ENCODE measurements at regions not wholly inside any gene's neighbourhood (a gene's known extent, or its start where the extent isn't known, plus 50 kb on each side); places are given as distances from the start of the nearest gene placed in this dataset.

DNA sequence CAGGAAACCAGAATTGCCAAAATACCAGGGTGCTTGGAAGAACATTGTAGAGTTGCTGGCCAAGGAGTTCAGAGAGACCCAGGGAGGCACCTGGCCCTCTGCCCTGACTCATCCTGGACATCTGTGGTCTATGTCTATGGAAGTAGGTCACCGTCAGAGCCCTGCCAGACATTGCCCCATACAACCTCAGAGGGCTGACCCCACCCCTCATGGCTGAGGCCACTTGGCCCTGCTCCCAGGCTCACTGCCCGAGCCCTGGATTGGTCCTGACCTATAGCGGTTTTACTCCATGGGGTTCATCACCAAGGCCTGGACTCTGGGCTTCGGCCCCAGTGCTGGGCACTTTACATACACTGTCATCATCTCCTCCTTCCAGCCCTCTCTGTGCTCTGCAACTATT is 233.1 kb downstream of the PTPRU start:
- no peaks in the 10 kb centered on the region for H3K36me3 ChIP-seq (ENCODE audit: insufficient read depth, low read length)
- no peak overlapping the region for H3K27ac Mint-ChIP-seq (ENCODE audit: unreplicated experiment)
- H4K20me1 ChIP-seq (ENCODE audit: insufficient read depth, low read length): no peaks in the 10 kb centered on the region
- no peak overlapping the region for H2AFZ ChIP-seq (ENCODE audit: low read depth, low read length)
- no peak overlapping the region for H3K9ac ChIP-seq (ENCODE audit: low read length)
- no peak overlapping the region for H3K4me2 ChIP-seq (ENCODE audit: low read length)
- peaks cover 11% of the 10 kb centered on the region for H3K9me3 Mint-ChIP-seq (ENCODE audit: unreplicated experiment)
- no peaks in the 10 kb centered on the region for H3K36me3 Mint-ChIP-seq (ENCODE audit: low read depth, unreplicated experiment)
- H3K27me3 ChIP-seq (ENCODE audit: insufficient read depth, low read length): peaks cover 9% of the 10 kb centered on the region
- H3K4me3 ChIP-seq (ENCODE audit: insufficient read depth, low read depth, low read length): no peak overlapping the region
- H3K79me2 ChIP-seq (ENCODE audit: insufficient read depth, low read length): no peaks in the 10 kb centered on the region
- DNase-seq (ENCODE audit: low read depth) (no peak), FAIRE-seq (no peak)
- no peaks in the 10 kb centered on the region for H3K4me1 ChIP-seq (ENCODE audit: insufficient read depth, low read length)
- TF ChIP-seq, protein P1, sequence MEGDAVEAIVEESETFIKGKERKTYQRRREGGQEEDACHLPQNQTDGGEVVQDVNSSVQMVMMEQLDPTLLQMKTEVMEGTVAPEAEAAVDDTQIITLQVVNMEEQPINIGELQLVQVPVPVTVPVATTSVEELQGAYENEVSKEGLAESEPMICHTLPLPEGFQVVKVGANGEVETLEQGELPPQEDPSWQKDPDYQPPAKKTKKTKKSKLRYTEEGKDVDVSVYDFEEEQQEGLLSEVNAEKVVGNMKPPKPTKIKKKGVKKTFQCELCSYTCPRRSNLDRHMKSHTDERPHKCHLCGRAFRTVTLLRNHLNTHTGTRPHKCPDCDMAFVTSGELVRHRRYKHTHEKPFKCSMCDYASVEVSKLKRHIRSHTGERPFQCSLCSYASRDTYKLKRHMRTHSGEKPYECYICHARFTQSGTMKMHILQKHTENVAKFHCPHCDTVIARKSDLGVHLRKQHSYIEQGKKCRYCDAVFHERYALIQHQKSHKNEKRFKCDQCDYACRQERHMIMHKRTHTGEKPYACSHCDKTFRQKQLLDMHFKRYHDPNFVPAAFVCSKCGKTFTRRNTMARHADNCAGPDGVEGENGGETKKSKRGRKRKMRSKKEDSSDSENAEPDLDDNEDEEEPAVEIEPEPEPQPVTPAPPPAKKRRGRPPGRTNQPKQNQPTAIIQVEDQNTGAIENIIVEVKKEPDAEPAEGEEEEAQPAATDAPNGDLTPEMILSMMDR (IDR thresholded peaks at IDR 0.05; ENCODE audit: insufficient read depth, low read depth, low read length): no peak
- no peak for TF ChIP-seq EZH2 (IDR thresholded peaks at IDR 0.05; ENCODE audit: insufficient read depth, low read length)
- no peaks in the 10 kb centered on the region for H3K4me1 Mint-ChIP-seq (ENCODE audit: low read depth, unreplicated experiment)
- H3K27ac ChIP-seq (ENCODE audit: low read depth, low read length): no peak overlapping the region
- peaks cover 53% of the 10 kb centered on the region for H3K27me3 Mint-ChIP-seq (ENCODE audit: low read depth, unreplicated experiment)
- no peaks in the 10 kb centered on the region for H3K9me3 ChIP-seq (ENCODE audit: insufficient read depth, low read depth, low read length)
- H3K4me3 Mint-ChIP-seq (ENCODE audit: unreplicated experiment): no peak overlapping the region

DNA sequence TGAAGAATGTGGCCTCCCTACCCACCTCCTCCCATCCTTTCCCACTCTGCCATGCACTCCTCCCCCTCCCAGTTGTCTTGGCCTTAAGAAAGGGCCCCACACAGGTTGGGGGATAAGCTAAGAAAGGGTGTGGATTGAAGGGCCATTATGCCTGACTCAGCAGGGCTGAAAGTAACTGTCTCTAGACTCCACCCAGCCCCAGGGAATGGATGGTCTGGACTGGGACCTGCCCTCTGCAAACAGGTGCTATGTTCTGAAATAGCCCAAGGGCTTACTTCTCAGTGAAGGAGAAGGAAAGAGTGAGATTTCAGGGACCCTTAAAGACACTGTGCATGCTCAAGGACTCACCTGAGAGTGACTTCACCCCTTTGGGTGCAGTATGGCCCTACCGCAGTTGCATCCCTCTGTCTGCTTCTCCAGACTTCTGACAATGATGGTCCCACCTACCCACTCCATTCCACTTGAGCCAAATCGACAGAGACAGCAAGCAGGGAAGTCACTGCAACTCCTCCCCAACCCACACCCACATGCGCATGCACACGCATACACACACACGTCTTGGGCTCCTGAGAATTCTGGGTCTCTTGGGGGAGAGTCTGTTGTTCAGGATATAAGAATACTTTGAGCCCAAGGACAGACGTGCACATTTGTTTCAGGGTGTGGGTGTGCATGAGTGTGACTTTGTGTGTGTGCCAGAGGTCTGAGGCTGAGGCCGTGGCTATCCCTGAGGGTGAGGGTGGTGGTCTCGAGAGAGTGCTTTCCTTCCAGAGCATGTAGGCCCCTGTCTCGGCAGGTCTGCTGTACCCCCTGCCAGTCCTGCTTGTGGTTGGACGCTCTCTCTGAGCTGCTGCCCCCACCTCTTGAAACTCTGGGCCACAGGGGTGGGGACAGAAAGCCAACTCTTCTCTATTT is 231.9 kb downstream of the PTPRU start:
- Histone ChIP-seq H4K20me1 (ENCODE audit: insufficient read depth, low read length) (no peaks in the 10 kb centered on the region), H3K79me2 (ENCODE audit: insufficient read depth, low read length) (no peaks in the 10 kb centered on the region), H3K9me3 (ENCODE audit: insufficient read depth, low read depth, low read length) (no peaks in the 10 kb centered on the region), H3K9ac (ENCODE audit: low read length) (no peak overlapping the region), H3K4me1 (ENCODE audit: insufficient read depth, low read length) (no peaks in the 10 kb centered on the region), H3K27ac (ENCODE audit: low read depth, low read length) (no peak overlapping the region), H3K36me3 (ENCODE audit: insufficient read depth, low read length) (no peaks in the 10 kb centered on the region), H3K4me3 (ENCODE audit: insufficient read depth, low read depth, low read length) (no peak overlapping the region), H3K4me2 (ENCODE audit: low read length) (no peak overlapping the region), H3K27me3 (ENCODE audit: insufficient read depth, low read length) (peaks cover 8% of the 10 kb centered on the region), H2AFZ (ENCODE audit: low read depth, low read length) (no peak overlapping the region)
- H3K4me1 Mint-ChIP-seq (ENCODE audit: low read depth, unreplicated experiment): no peaks in the 10 kb centered on the region
- TF ChIP-seq, protein P1 (IDR thresholded peaks at IDR 0.05; ENCODE audit: insufficient read depth, low read depth, low read length): no peak
- TF ChIP-seq EZH2 (IDR thresholded peaks at IDR 0.05; ENCODE audit: insufficient read depth, low read length): no peak
- no peak overlapping the region for H3K27ac Mint-ChIP-seq (ENCODE audit: unreplicated experiment)
- no peak for DNase-seq (ENCODE audit: low read depth)
- H3K9me3 Mint-ChIP-seq (ENCODE audit: unreplicated experiment): peaks cover 17% of the 10 kb centered on the region
- FAIRE-seq: no peak
- H3K36me3 Mint-ChIP-seq (ENCODE audit: low read depth, unreplicated experiment): no peaks in the 10 kb centered on the region
- H3K4me3 Mint-ChIP-seq (ENCODE audit: unreplicated experiment): no peak overlapping the region
- peaks cover 42% of the 10 kb centered on the region for H3K27me3 Mint-ChIP-seq (ENCODE audit: low read depth, unreplicated experiment)

DNA sequence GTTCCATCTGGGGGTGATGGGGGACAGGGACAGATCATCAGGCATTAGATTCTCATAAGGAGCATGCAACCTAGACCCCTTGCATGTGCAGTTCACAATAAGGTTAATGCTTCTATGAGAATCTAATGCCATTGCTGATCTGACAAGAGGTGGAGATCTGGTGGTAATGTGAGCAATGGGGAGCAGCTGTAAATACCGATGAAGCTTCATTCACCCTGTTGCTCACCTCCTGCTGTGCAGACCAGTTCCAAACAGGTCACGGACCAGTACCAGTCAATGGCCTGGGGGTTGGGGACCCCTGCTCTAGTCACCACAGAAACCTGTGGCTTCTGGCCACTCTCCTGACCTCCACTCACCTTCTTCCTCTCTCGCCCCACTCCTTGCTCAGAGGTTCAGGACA is 229.9 kb downstream of the PTPRU start:
- Mint-ChIP-seq H3K27me3 (ENCODE audit: low read depth, unreplicated experiment) (peaks cover 41% of the 10 kb centered on the region), H3K4me3 (ENCODE audit: unreplicated experiment) (no peak overlapping the region), H3K36me3 (ENCODE audit: low read depth, unreplicated experiment) (no peaks in the 10 kb centered on the region), H3K9me3 (ENCODE audit: unreplicated experiment) (peaks cover 17% of the 10 kb centered on the region), H3K27ac (ENCODE audit: unreplicated experiment) (no peak overlapping the region), H3K4me1 (ENCODE audit: low read depth, unreplicated experiment) (no peaks in the 10 kb centered on the region)
- H3K4me2 ChIP-seq (ENCODE audit: low read length): no peak overlapping the region
- H3K27me3 ChIP-seq (ENCODE audit: insufficient read depth, low read length): no peaks in the 10 kb centered on the region
- no peaks in the 10 kb centered on the region for H3K36me3 ChIP-seq (ENCODE audit: insufficient read depth, low read length)
- H3K79me2 ChIP-seq (ENCODE audit: insufficient read depth, low read length): no peaks in the 10 kb centered on the region
- no peaks in the 10 kb centered on the region for H4K20me1 ChIP-seq (ENCODE audit: insufficient read depth, low read length)
- FAIRE-seq: no peak
- TF ChIP-seq EZH2 (IDR thresholded peaks at IDR 0.05; ENCODE audit: insufficient read depth, low read length): no peak
- TF ChIP-seq, protein P1 (IDR thresholded peaks at IDR 0.05; ENCODE audit: insufficient read depth, low read depth, low read length): no peak
- H3K27ac ChIP-seq (ENCODE audit: low read depth, low read length): no peak overlapping the region
- no peak overlapping the region for H3K4me3 ChIP-seq (ENCODE audit: insufficient read depth, low read depth, low read length)
- no peak overlapping the region for H2AFZ ChIP-seq (ENCODE audit: low read depth, low read length)
- no peaks in the 10 kb centered on the region for H3K4me1 ChIP-seq (ENCODE audit: insufficient read depth, low read length)
- no peak overlapping the region for H3K9ac ChIP-seq (ENCODE audit: low read length)
- no peaks in the 10 kb centered on the region for H3K9me3 ChIP-seq (ENCODE audit: insufficient read depth, low read depth, low read length)
- no peak for DNase-seq (ENCODE audit: low read depth)
